ENCODE measurements at regions not wholly inside any gene's neighbourhood (a gene's known extent, or its start where the extent isn't known, plus 50 kb on each side); places are given as distances from the start of the nearest gene placed in this dataset.

GRCh38 chr5:82659115-82659514, 381.0 kb upstream of the RPS23 start:
- TF ChIP-seq CTCF (IDR thresholded peaks at IDR 0.05) = no peak
- TF ChIP-seq POLR2A (IDR thresholded peaks at IDR 0.05) = no peak

Data from body of pancreas (tissue), 4 donors.